ENCODE measurements at regions not wholly inside any gene's neighbourhood (a gene's known extent, or its start where the extent isn't known, plus 50 kb on each side); places are given as distances from the start of the nearest gene placed in this dataset.
"Not testable (repeated sequence)": the region's sequence is repeated elsewhere in the genome, so short reads cannot be mapped to it uniquely, and the experiment has no call there.

- peaks cover 0 to 9% (median 0%) of the 10 kb centered on the region in 3 donors for H3K27me3 ChIP-seq (ENCODE audit: control insufficient read depth in 3 of 3, insufficient read depth in 3 of 3, low read length in 3 of 3)
- no peaks in the 10 kb centered on the region for H3K9me3 ChIP-seq (ENCODE audit: control insufficient read depth in 3 of 3, low read length in 3 of 3)
- H3K4me1 ChIP-seq (ENCODE audit: control insufficient read depth in 3 of 3, insufficient read depth in 3 of 3, low read length in 3 of 3): peaks cover 0 to 4% (median 0%) of the 10 kb centered on the region in 3 donors
- no peak overlapping the region for H3K4me3 ChIP-seq (ENCODE audit: low read length in 3 of 3)
- H3K36me3 ChIP-seq (ENCODE audit: control insufficient read depth in 3 of 3, insufficient read depth in 3 of 3, low read length in 3 of 3): no peaks in the 10 kb centered on the region
- no peak overlapping the region for H3K27ac ChIP-seq (ENCODE audit: low read depth, low read length)
- H3K9ac ChIP-seq (ENCODE audit: low read depth in 1 of 3, low read length in 3 of 3): no peak overlapping the region
Measured at GRCh38 chr17:72466606-72467005, 345.8 kb downstream of the SOX9 start.

- H3K9me3 ChIP-seq (ENCODE audit: control insufficient read depth in 3 of 3, low read length in 3 of 3): no peaks in the 10 kb centered on the region
- H3K27ac ChIP-seq (ENCODE audit: low read depth, low read length): no peak overlapping the region
- H3K36me3 ChIP-seq (ENCODE audit: control insufficient read depth in 3 of 3, insufficient read depth in 3 of 3, low read length in 3 of 3): no peaks in the 10 kb centered on the region
- no peak overlapping the region for H3K4me3 ChIP-seq (ENCODE audit: low read length in 3 of 3)
- peaks cover 0 to 4% (median 0%) of the 10 kb centered on the region in 3 donors for H3K4me1 ChIP-seq (ENCODE audit: control insufficient read depth in 3 of 3, insufficient read depth in 3 of 3, low read length in 3 of 3)
- no peak overlapping the region for H3K9ac ChIP-seq (ENCODE audit: low read depth in 1 of 3, low read length in 3 of 3)
- H3K27me3 ChIP-seq (ENCODE audit: control insufficient read depth in 3 of 3, insufficient read depth in 3 of 3, low read length in 3 of 3): peaks cover 0 to 15% (median 0%) of the 10 kb centered on the region in 3 donors
Measured at GRCh38 chr17:72467841-72468653, 347.2 kb downstream of the SOX9 start.

GRCh38 chr17:72468841-72469240, 348.0 kb downstream of the SOX9 start:
- Histone ChIP-seq H3K4me1 (ENCODE audit: control insufficient read depth in 3 of 3, insufficient read depth in 3 of 3, low read length in 3 of 3) (peaks cover 0 to 4% (median 0%) of the 10 kb centered on the region in 3 donors), H3K27ac (ENCODE audit: low read depth, low read length) (no peak overlapping the region), H3K9ac (ENCODE audit: low read depth in 1 of 3, low read length in 3 of 3) (no peak overlapping the region), H3K4me3 (ENCODE audit: low read length in 3 of 3) (no peak overlapping the region), H3K9me3 (ENCODE audit: control insufficient read depth in 3 of 3, low read length in 3 of 3) (no peaks in the 10 kb centered on the region), H3K36me3 (ENCODE audit: control insufficient read depth in 3 of 3, insufficient read depth in 3 of 3, low read length in 3 of 3) (no peaks in the 10 kb centered on the region), H3K27me3 (ENCODE audit: control insufficient read depth in 3 of 3, insufficient read depth in 3 of 3, low read length in 3 of 3) (peaks cover 0 to 13% (median 0%) of the 10 kb centered on the region in 3 donors)

GRCh38 chr17:72470121-72470705, 349.4 kb downstream of the SOX9 start:
- H3K27ac ChIP-seq (ENCODE audit: low read depth, low read length): no peak overlapping the region
- H3K36me3 ChIP-seq (ENCODE audit: control insufficient read depth in 3 of 3, insufficient read depth in 3 of 3, low read length in 3 of 3): no peaks in the 10 kb centered on the region

GRCh38 chr17:72470734-72471133, 349.9 kb downstream of the SOX9 start:
- peaks cover 0 to 7% (median 0%) of the 10 kb centered on the region in 3 donors for H3K27me3 ChIP-seq (ENCODE audit: control insufficient read depth in 3 of 3, insufficient read depth in 3 of 3, low read length in 3 of 3)
- peaks cover 0 to 4% (median 0%) of the 10 kb centered on the region in 3 donors for H3K4me1 ChIP-seq (ENCODE audit: control insufficient read depth in 3 of 3, insufficient read depth in 3 of 3, low read length in 3 of 3)
- no peak overlapping the region for H3K27ac ChIP-seq (ENCODE audit: low read depth, low read length)
- H3K4me3 ChIP-seq (ENCODE audit: low read length in 3 of 3): no peak overlapping the region
- no peaks in the 10 kb centered on the region for H3K36me3 ChIP-seq (ENCODE audit: control insufficient read depth in 3 of 3, insufficient read depth in 3 of 3, low read length in 3 of 3)
- H3K9me3 ChIP-seq (ENCODE audit: control insufficient read depth in 3 of 3, low read length in 3 of 3): peaks cover 0 to 4% (median 0%) of the 10 kb centered on the region in 3 donors
- no peak overlapping the region for H3K9ac ChIP-seq (ENCODE audit: low read depth in 1 of 3, low read length in 3 of 3)

More at GRCh38 chr17:72470121-72470705, 349.4 kb downstream of the SOX9 start:
- Histone ChIP-seq H3K27me3 (ENCODE audit: control insufficient read depth in 3 of 3, insufficient read depth in 3 of 3, low read length in 3 of 3) (peaks cover 0 to 12% (median 0%) of the 10 kb centered on the region in 3 donors), H3K4me1 (ENCODE audit: control insufficient read depth in 3 of 3, insufficient read depth in 3 of 3, low read length in 3 of 3) (peaks cover 0 to 4% (median 0%) of the 10 kb centered on the region in 3 donors), H3K9me3 (ENCODE audit: control insufficient read depth in 3 of 3, low read length in 3 of 3) (peaks cover 0 to 4% (median 0%) of the 10 kb centered on the region in 3 donors), H3K4me3 (ENCODE audit: low read length in 3 of 3) (no peak overlapping the region), H3K9ac (ENCODE audit: low read depth in 1 of 3, low read length in 3 of 3) (no peak overlapping the region)

GRCh38 chr17:72471296-72471695, 350.5 kb downstream of the SOX9 start:
- Histone ChIP-seq H3K4me1 (ENCODE audit: control insufficient read depth in 3 of 3, insufficient read depth in 3 of 3, low read length in 3 of 3) (peaks cover 0 to 4% (median 0%) of the 10 kb centered on the region in 3 donors), H3K4me3 (ENCODE audit: low read length in 3 of 3) (no peak overlapping the region), H3K36me3 (ENCODE audit: control insufficient read depth in 3 of 3, insufficient read depth in 3 of 3, low read length in 3 of 3) (no peaks in the 10 kb centered on the region), H3K27ac (ENCODE audit: low read depth, low read length) (no peak overlapping the region), H3K9ac (ENCODE audit: low read depth in 1 of 3, low read length in 3 of 3) (no peak overlapping the region), H3K27me3 (ENCODE audit: control insufficient read depth in 3 of 3, insufficient read depth in 3 of 3, low read length in 3 of 3) (peaks cover 0 to 11% (median 0%) of the 10 kb centered on the region in 3 donors), H3K9me3 (ENCODE audit: control insufficient read depth in 3 of 3, low read length in 3 of 3) (peaks cover 0 to 4% (median 0%) of the 10 kb centered on the region in 3 donors)

- no peak overlapping the region for H3K4me3 ChIP-seq (ENCODE audit: low read length in 3 of 3)
Measured at GRCh38 chr17:72472106-72472505, 351.3 kb downstream of the SOX9 start.

GRCh38 chr17:72472853-72473390, 352.1 kb downstream of the SOX9 start:
- H3K9me3 ChIP-seq (ENCODE audit: control insufficient read depth in 3 of 3, low read length in 3 of 3); H3K9ac ChIP-seq (ENCODE audit: low read depth in 1 of 3, low read length in 3 of 3); H3K27ac ChIP-seq (ENCODE audit: low read depth, low read length); H3K4me1 ChIP-seq (ENCODE audit: control insufficient read depth in 3 of 3, insufficient read depth in 3 of 3, low read length in 3 of 3); H3K4me3 ChIP-seq (ENCODE audit: low read length in 3 of 3); H3K36me3 ChIP-seq (ENCODE audit: control insufficient read depth in 3 of 3, insufficient read depth in 3 of 3, low read length in 3 of 3): not testable (repeated sequence)
- H3K27me3 ChIP-seq (ENCODE audit: control insufficient read depth in 3 of 3, insufficient read depth in 3 of 3, low read length in 3 of 3): peaks cover 0 to 15% (median 0%) of the 10 kb centered on the region in 3 donors

More at GRCh38 chr17:72472106-72472505, 351.3 kb downstream of the SOX9 start:
- H3K27me3 ChIP-seq (ENCODE audit: control insufficient read depth in 3 of 3, insufficient read depth in 3 of 3, low read length in 3 of 3): peaks cover 0 to 13% (median 0%) of the 10 kb centered on the region in 3 donors
- no peaks in the 10 kb centered on the region for H3K36me3 ChIP-seq (ENCODE audit: control insufficient read depth in 3 of 3, insufficient read depth in 3 of 3, low read length in 3 of 3)
- no peak overlapping the region for H3K9ac ChIP-seq (ENCODE audit: low read depth in 1 of 3, low read length in 3 of 3)
- peaks cover 0 to 4% (median 0%) of the 10 kb centered on the region in 3 donors for H3K9me3 ChIP-seq (ENCODE audit: control insufficient read depth in 3 of 3, low read length in 3 of 3)
- H3K4me1 ChIP-seq (ENCODE audit: control insufficient read depth in 3 of 3, insufficient read depth in 3 of 3, low read length in 3 of 3): peaks cover 0 to 4% (median 0%) of the 10 kb centered on the region in 3 donors
- H3K27ac ChIP-seq (ENCODE audit: low read depth, low read length): no peak overlapping the region

GRCh38 chr17:72474243-72474642, 353.4 kb downstream of the SOX9 start:
- Histone ChIP-seq H3K4me3 (ENCODE audit: low read length in 3 of 3) (no peak overlapping the region), H3K4me1 (ENCODE audit: control insufficient read depth in 3 of 3, insufficient read depth in 3 of 3, low read length in 3 of 3) (no peaks in the 10 kb centered on the region), H3K9ac (ENCODE audit: low read depth in 1 of 3, low read length in 3 of 3) (no peak overlapping the region), H3K27ac (ENCODE audit: low read depth, low read length) (no peak overlapping the region), H3K27me3 (ENCODE audit: control insufficient read depth in 3 of 3, insufficient read depth in 3 of 3, low read length in 3 of 3) (peaks cover 2 to 15% (median 7%) of the 10 kb centered on the region in 3 donors), H3K9me3 (ENCODE audit: control insufficient read depth in 3 of 3, low read length in 3 of 3) (peaks cover 0 to 4% (median 0%) of the 10 kb centered on the region in 3 donors), H3K36me3 (ENCODE audit: control insufficient read depth in 3 of 3, insufficient read depth in 3 of 3, low read length in 3 of 3) (no peaks in the 10 kb centered on the region)

Measured in skeletal muscle tissue (tissue), 3 donors.